OCI-LY7 (cell line): ENCODE measurements at regions not wholly inside any gene's neighbourhood (a gene's known extent, or its start where the extent isn't known, plus 50 kb on each side); places are given as distances from the start of the nearest gene placed in this dataset.

Experiments used
- BruUV-seq: library from RNA; stranded (reverse); fragments of 400-500 nt; replicated peaks from 2 replicates; lab custom pipeline; 2021; lab: Mats Ljungman, UMichigan
- CTCF ChIA-PET: fragments of 300-600 bp; sonication (Branson Sonifier 250); formaldehyde crosslinking; loops from one replicate; lab custom pipeline; 2022; ENCODE audit warnings: antibody characterized with exemption; ENCODE audit not compliant: unreplicated experiment; lab: Charles Lee
- POLR2A ChIA-PET: fragments of 300-600 bp; sonication (Branson Sonifier 250); formaldehyde crosslinking; loops from one replicate; lab custom pipeline; 2022; ENCODE audit warnings: antibody characterized with exemption; lab: Charles Lee
- DNase-seq: peaks from one replicate; pipeline ENCODE4 v3.0.0-alpha.2; 2015; ENCODE audit warnings: low spot score
- H2AFZ ChIP-seq: fragments of 200-600 bp; sonication (generic), shearing (Covaris generic); 2 replicates; pipeline ENCODE4 v1.6.1; 2014; ENCODE audit warnings: mild to moderate bottlenecking, antibody characterized with exemption, low read length, moderate library complexity
- H3K27ac ChIP-seq: fragments of 200-600 bp; sonication (generic); 2 replicates; pipeline ENCODE4 v1.5.1; 2014; ENCODE audit warnings: mixed run types, low read depth, mild to moderate bottlenecking, moderate library complexity, low read length, inconsistent platforms; ENCODE audit not compliant: poor library complexity, severe bottlenecking
- H3K36me3 ChIP-seq: fragments of 200-600 bp; sonication (generic); 2 replicates; pipeline ENCODE4 v1.6.1; 2014; ENCODE audit warnings: mild to moderate bottlenecking, antibody characterized with exemption, low read length, moderate library complexity, mixed read lengths; ENCODE audit not compliant: insufficient read depth
- H3K4me1 ChIP-seq: fragments of 200-600 bp; sonication (generic); 2 replicates; pipeline ENCODE4 v1.5.1; 2014; ENCODE audit warnings: mild to moderate bottlenecking, low read length; ENCODE audit not compliant: insufficient read depth, poor library complexity, severe bottlenecking
- H3K4me2 ChIP-seq: fragments of 200-600 bp; sonication (generic); 2 replicates; pipeline ENCODE4 v1.6.1; 2014; ENCODE audit warnings: mild to moderate bottlenecking, low read length
- H3K4me3 ChIP-seq: fragments of 200-600 bp; sonication (generic); 2 replicates; pipeline ENCODE4 v1.5.1; 2014; ENCODE audit warnings: mild to moderate bottlenecking, low read depth, low read length; ENCODE audit not compliant: poor library complexity, severe bottlenecking
- H3K79me2 ChIP-seq: fragments of 200-600 bp; sonication (generic); 2 replicates; pipeline ENCODE4 v1.6.1; 2016; ENCODE audit warnings: low read depth, mild to moderate bottlenecking, low read length, moderate library complexity, mixed read lengths; ENCODE audit not compliant: insufficient read depth
- H3K9me2 ChIP-seq: fragments of 200-600 bp; sonication (generic); 2 replicates; pipeline ENCODE4 v1.6.1; 2016; ENCODE audit warnings: mild to moderate bottlenecking, low read length, mixed read lengths; ENCODE audit not compliant: insufficient read depth
- H3K9me3 ChIP-seq: fragments of 200-600 bp; sonication (generic); 2 replicates; pipeline ENCODE4 v1.6.1; 2014; ENCODE audit warnings: mild to moderate bottlenecking, mixed run types, low read length, mixed read lengths
- H4K20me1 ChIP-seq: fragments of 200-600 bp; sonication (generic); 2 replicates; pipeline ENCODE4 v1.6.1; 2014; ENCODE audit warnings: mild to moderate bottlenecking, antibody characterized with exemption, low read length, moderate library complexity, mixed read lengths; ENCODE audit not compliant: insufficient read depth
- EZH2phosphoT487 ChIP-seq: fragments of 200-600 bp; sonication (generic); IDR thresholded peaks from 2 replicates; pipeline ENCODE4 v1.6.1; 2018; ENCODE audit warnings: low read depth, borderline replicate concordance, mild to moderate bottlenecking, mixed run types, antibody characterized with exemption, low read length, moderate library complexity, mixed read lengths
- intact Hi-C: fragments of 100-400 bp; cut with micrococcal nuclease; formaldehyde crosslinking; loops from one replicate; pipeline ENCODE4 v1.10.0; 2022; ENCODE audit not compliant: unreplicated experiment
- TF ChIP-seq, protein P1 (sequence below): fragments of 200-600 bp; sonication (generic); conservative IDR thresholded peaks from 2 replicates; pipeline ENCODE4 v1.5.1; 2014; ENCODE audit warnings: mild to moderate bottlenecking, antibody characterized with exemption, low read length, moderate library complexity, mixed read lengths

DNA sequence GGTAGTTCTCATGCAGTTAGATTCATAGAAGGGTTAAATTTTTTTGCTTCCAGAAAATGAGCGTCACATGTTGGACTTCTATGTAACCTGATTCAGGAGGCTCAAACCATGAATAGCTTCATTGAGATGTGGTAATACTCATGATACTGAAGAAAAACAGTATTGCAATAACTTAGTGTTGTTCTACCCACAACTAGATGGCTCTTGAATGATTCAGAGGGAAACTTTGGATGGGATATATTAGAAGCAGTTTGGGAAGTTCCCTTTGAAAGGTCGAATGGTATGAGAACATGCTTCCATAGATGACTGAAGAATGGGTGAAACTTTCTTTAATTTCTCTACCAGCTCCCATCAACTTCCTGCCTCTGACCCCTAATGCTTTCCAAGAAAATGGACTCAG is 211.7 kb upstream of the PTGFR start:
- no TSS peak for BruUV-seq
- H2AFZ ChIP-seq = no peak overlapping the region
- no peaks in the 10 kb centered on the region for H3K36me3 ChIP-seq
- H3K79me2 ChIP-seq = no peaks in the 10 kb centered on the region
- H3K9me3 ChIP-seq = no peaks in the 10 kb centered on the region
- no peak overlapping the region for H3K4me2 ChIP-seq
- no peak overlapping the region for H3K27ac ChIP-seq
- intact Hi-C loops = no loop called here
- no peaks in the 10 kb centered on the region for H3K4me1 ChIP-seq
- H3K9me2 ChIP-seq = no peaks in the 10 kb centered on the region
- ChIA-PET POLR2A (interaction anchor here (0.5 kb wide), 1 partner anchor 1812 kb away, joined by 3 read pairs; no protein-coding TSS in a partner anchor), CTCF (no interaction called here)
- no peak for DNase-seq
- no peak overlapping the region for H3K4me3 ChIP-seq
- H4K20me1 ChIP-seq = no peaks in the 10 kb centered on the region
- TF ChIP-seq, protein P1, sequence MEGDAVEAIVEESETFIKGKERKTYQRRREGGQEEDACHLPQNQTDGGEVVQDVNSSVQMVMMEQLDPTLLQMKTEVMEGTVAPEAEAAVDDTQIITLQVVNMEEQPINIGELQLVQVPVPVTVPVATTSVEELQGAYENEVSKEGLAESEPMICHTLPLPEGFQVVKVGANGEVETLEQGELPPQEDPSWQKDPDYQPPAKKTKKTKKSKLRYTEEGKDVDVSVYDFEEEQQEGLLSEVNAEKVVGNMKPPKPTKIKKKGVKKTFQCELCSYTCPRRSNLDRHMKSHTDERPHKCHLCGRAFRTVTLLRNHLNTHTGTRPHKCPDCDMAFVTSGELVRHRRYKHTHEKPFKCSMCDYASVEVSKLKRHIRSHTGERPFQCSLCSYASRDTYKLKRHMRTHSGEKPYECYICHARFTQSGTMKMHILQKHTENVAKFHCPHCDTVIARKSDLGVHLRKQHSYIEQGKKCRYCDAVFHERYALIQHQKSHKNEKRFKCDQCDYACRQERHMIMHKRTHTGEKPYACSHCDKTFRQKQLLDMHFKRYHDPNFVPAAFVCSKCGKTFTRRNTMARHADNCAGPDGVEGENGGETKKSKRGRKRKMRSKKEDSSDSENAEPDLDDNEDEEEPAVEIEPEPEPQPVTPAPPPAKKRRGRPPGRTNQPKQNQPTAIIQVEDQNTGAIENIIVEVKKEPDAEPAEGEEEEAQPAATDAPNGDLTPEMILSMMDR = no peak
- TF ChIP-seq EZH2phosphoT487 = no peak

DNA sequence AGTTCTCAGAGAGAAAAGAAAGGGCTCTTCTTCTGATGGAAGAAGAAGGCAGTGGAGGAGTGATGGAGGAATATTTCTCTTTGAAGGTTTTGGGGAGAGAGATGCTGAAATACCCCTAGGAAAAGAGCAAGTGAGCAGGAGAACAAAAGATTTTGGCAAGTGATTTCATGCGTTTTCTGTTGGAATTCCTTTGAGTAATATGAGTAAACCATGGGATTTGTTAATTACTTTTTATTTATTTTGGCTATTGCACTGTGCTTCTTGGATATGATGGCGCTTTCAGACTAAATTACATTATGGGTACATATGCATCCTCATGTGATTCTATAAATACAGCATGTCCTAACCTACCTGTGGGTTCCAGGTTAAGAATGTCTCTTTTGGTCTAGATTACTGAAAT is 210.1 kb upstream of the PTGFR start:
- ChIA-PET POLR2A (no interaction called here), CTCF (no interaction called here)
- intact Hi-C loops = no loop called here
- H3K36me3 ChIP-seq = no peaks in the 10 kb centered on the region
- no peaks in the 10 kb centered on the region for H3K79me2 ChIP-seq
- H3K4me2 ChIP-seq = no peak overlapping the region
- no peak overlapping the region for H3K27ac ChIP-seq
- H3K4me1 ChIP-seq = no peaks in the 10 kb centered on the region
- TF ChIP-seq, protein P1 = no peak
- no peak for TF ChIP-seq EZH2phosphoT487
- H3K9me3 ChIP-seq = no peaks in the 10 kb centered on the region
- no peak overlapping the region for H3K4me3 ChIP-seq
- H2AFZ ChIP-seq = no peak overlapping the region
- H4K20me1 ChIP-seq = no peaks in the 10 kb centered on the region
- no TSS peak for BruUV-seq
- H3K9me2 ChIP-seq = no peaks in the 10 kb centered on the region
- DNase-seq = no peak

DNA sequence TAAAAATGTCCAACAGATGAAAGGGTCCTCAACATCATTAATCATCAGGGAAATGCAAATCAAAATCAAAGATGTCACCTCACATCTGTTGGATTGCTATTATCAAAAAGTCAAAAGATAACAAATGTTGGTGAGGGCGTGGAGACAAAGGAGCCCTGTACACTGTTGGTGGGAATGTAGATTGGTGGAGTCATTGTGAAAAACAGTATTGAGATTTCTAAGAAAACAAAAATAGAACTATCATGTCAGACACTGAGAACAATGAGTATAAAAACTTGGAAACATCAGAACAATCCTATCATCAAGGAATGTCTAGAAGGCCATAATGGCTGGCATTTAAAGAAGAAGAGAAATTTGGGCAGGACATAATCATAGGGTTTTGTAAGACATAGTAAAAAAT is 209.2 kb upstream of the PTGFR start:
- Histone ChIP-seq H3K4me2 (no peak overlapping the region), H3K27ac (no peak overlapping the region), H3K4me3 (no peak overlapping the region), H3K79me2 (no peaks in the 10 kb centered on the region), H2AFZ (no peak overlapping the region), H3K9me3 (no peaks in the 10 kb centered on the region), H4K20me1 (no peaks in the 10 kb centered on the region), H3K4me1 (no peaks in the 10 kb centered on the region), H3K36me3 (no peaks in the 10 kb centered on the region), H3K9me2 (no peaks in the 10 kb centered on the region)
- ChIA-PET POLR2A (no interaction called here), CTCF (no interaction called here)
- BruUV-seq = no TSS peak
- TF ChIP-seq, protein P1 = no peak
- TF ChIP-seq EZH2phosphoT487 = no peak
- no peak for DNase-seq
- intact Hi-C loops = no loop called here
